Neuronal stem cell (in vitro differentiated cells): ENCODE measurements at regions not wholly inside any gene's neighbourhood (a gene's known extent, or its start where the extent isn't known, plus 50 kb on each side); places are given as distances from the start of the nearest gene placed in this dataset.

Experiments
- DNase-seq: peaks from one replicate; pipeline ENCODE4 v3.0.0-alpha.2; 2013; ENCODE audit warnings: low spot score
- H2AFZ ChIP-seq: one replicate; pipeline ENCODE4 v1.6.1; 2013; ENCODE audit warnings: mild to moderate bottlenecking, low read length, inconsistent platforms
- H2AK5ac ChIP-seq: 2 replicates; pipeline ENCODE4 v1.6.1; 2013; ENCODE audit warnings: low read depth, mild to moderate bottlenecking, inconsistent platforms, low read length, moderate library complexity, mixed read lengths
- H2BK120ac ChIP-seq: 2 replicates; pipeline ENCODE4 v1.6.1; 2013; ENCODE audit warnings: low read depth, mild to moderate bottlenecking, inconsistent platforms, low read length, moderate library complexity, mixed read lengths
- H2BK12ac ChIP-seq: one replicate; pipeline ENCODE4 v1.6.1; 2013; ENCODE audit warnings: low read length, inconsistent platforms
- H2BK15ac ChIP-seq: 2 replicates; pipeline ENCODE4 v1.6.1; 2013; ENCODE audit warnings: mild to moderate bottlenecking, low read length, inconsistent platforms, mixed read lengths
- H2BK5ac ChIP-seq: one replicate; pipeline ENCODE4 v1.6.1; 2013; ENCODE audit warnings: inconsistent platforms, mild to moderate bottlenecking, low read length, moderate library complexity
- H3K14ac ChIP-seq: one replicate; pipeline ENCODE4 v1.6.1; 2013; ENCODE audit warnings: low read length, inconsistent platforms
- H3K18ac ChIP-seq: 2 replicates; pipeline ENCODE4 v1.6.1; 2013; ENCODE audit warnings: low read length, inconsistent platforms
- H3K23ac ChIP-seq: 2 replicates; pipeline ENCODE4 v1.6.1; 2013; ENCODE audit warnings: low read depth, mild to moderate bottlenecking, mixed read lengths, low read length, inconsistent platforms; ENCODE audit not compliant: poor library complexity
- H3K27ac ChIP-seq: replicated peaks from 3 replicates; pipeline ENCODE4 v1.5.1; 2013; ENCODE audit warnings: low read length, inconsistent platforms
- H3K27me3 ChIP-seq, 3 experiments: 2 replicates each; pipeline ENCODE4 v1.6.1; 2013; ENCODE audit warnings: low read length in 3 of 3, mild to moderate bottlenecking in 2 of 3, inconsistent platforms in 1 of 3, low read depth in 1 of 3, mixed read lengths in 1 of 3, moderate library complexity in 1 of 3; ENCODE audit not compliant: control insufficient read depth in 3 of 3, insufficient read depth in 3 of 3
- H3K36me3 ChIP-seq, 2 donors: replicated peaks in 1 of 2; 2 replicates each; pipeline ENCODE4 v1.6.1; 2013; ENCODE audit warnings: low read length in 2 of 2; ENCODE audit not compliant: control insufficient read depth in 2 of 2, insufficient read depth in 2 of 2
- H3K4ac ChIP-seq: 2 replicates; pipeline ENCODE4 v1.6.1; 2013; ENCODE audit warnings: inconsistent platforms, mild to moderate bottlenecking, low read length, moderate library complexity
- H3K4me1 ChIP-seq, 2 donors: 1 replicate in 1 of 2; 2 replicates in 1 of 2; pipeline ENCODE4 v1.6.1; 2013; ENCODE audit warnings: low read length in 2 of 2, low read depth in 1 of 2; ENCODE audit not compliant: control insufficient read depth in 2 of 2, insufficient read depth in 1 of 2
- H3K4me2 ChIP-seq: one replicate; pipeline ENCODE4 v1.6.1; 2013; ENCODE audit warnings: mild to moderate bottlenecking, low read length, inconsistent platforms; ENCODE audit not compliant: insufficient read depth, poor library complexity, severe bottlenecking
- H3K4me3 ChIP-seq, 2 donors: 2 replicates each; pipeline ENCODE4 v1.5.1; 2013; ENCODE audit warnings: low read length in 2 of 2, mild to moderate bottlenecking in 2 of 2, inconsistent platforms in 1 of 2, moderate library complexity in 1 of 2
- H3K79me1 ChIP-seq: one replicate; pipeline ENCODE4 v1.6.1; 2013; ENCODE audit warnings: low read depth, mild to moderate bottlenecking, inconsistent platforms, low read length, moderate library complexity
- H3K9ac ChIP-seq: one replicate; pipeline ENCODE4 v1.6.1; 2013; ENCODE audit warnings: mild to moderate bottlenecking, low read depth, low read length, inconsistent platforms; ENCODE audit not compliant: poor library complexity
- H3K9me3 ChIP-seq, 2 donors: replicated peaks in 1 of 2; 2 replicates each; pipeline versions ENCODE3 to v1.6.1; 2013; ENCODE audit warnings: low read length in 2 of 2, mild to moderate bottlenecking in 2 of 2, inconsistent platforms in 1 of 2, low read depth in 1 of 2, mixed read lengths in 1 of 2, moderate library complexity in 1 of 2; ENCODE audit not compliant: control insufficient read depth in 2 of 2, insufficient read depth in 1 of 2
- H4K8ac ChIP-seq: one replicate; pipeline ENCODE4 v1.6.1; 2013; ENCODE audit warnings: low read depth, mild to moderate bottlenecking, inconsistent platforms, low read length, moderate library complexity
- H4K91ac ChIP-seq: one replicate; pipeline ENCODE4 v1.6.1; 2013; ENCODE audit warnings: low read length, low read depth, mild to moderate bottlenecking, inconsistent platforms; ENCODE audit not compliant: poor library complexity
- WGBS, 2 donors: extraction: QIAGEN DNeasy Blood & Tissue Kit; methylation state at CpG; one replicate each; pipeline ENCODE4 v1.1.7; 2013; ENCODE audit warnings: missing lambda C conversion rate in 2 of 2, mixed read lengths in 1 of 2; ENCODE audit not compliant: insufficient read length in 2 of 2, insufficient replicate concordance in 1 of 2; ENCODE audit errors: extremely low coverage in 2 of 2; 5-methylcytosine and 5-hydroxymethylcytosine counted together

- Histone ChIP-seq H2BK120ac (no peak overlapping the region), H3K23ac (no peak overlapping the region), H3K9ac (no peak overlapping the region), H2AFZ (no peak overlapping the region), H3K27ac (no peak overlapping the region), H3K27me3 (no peaks in the 10 kb centered on the region), H2BK15ac (no peak overlapping the region), H3K9me3 (no peaks in the 10 kb centered on the region), H3K18ac (no peak overlapping the region), H3K4me2 (no peak overlapping the region), H3K14ac (no peak overlapping the region), H3K4me1 (peaks cover 0 to 3% of the 10 kb centered on the region in 2 donors), H3K4ac (no peak overlapping the region), H4K91ac (no peak overlapping the region), H4K8ac (no peak overlapping the region), H3K4me3 (no peak overlapping the region), H3K36me3 (no peaks in the 10 kb centered on the region), H3K79me1 (no peaks in the 10 kb centered on the region), H2BK5ac (no peak overlapping the region), H2AK5ac (no peak overlapping the region), H2BK12ac (no peak overlapping the region)
- DNase-seq, result no peak
Observed at GRCh38 chr2:153098073-153098472, 379.7 kb downstream of the ARL6IP6 start.

GRCh38 chr2:153096272-153096671 lies 377.9 kb downstream of the ARL6IP6 start:
- Histone ChIP-seq H3K4me1 (peaks cover 0 to 3% of the 10 kb centered on the region in 2 donors), H2AFZ (no peak overlapping the region), H2BK120ac (no peak overlapping the region), H3K27me3 (no peaks in the 10 kb centered on the region), H3K4ac (no peak overlapping the region), H2BK15ac (no peak overlapping the region), H2BK12ac (no peak overlapping the region), H3K9me3 (no peaks in the 10 kb centered on the region), H3K36me3 (no peaks in the 10 kb centered on the region), H3K27ac (no peak overlapping the region), H3K4me3 (no peak overlapping the region), H4K91ac (no peak overlapping the region), H2AK5ac (no peak overlapping the region), H3K79me1 (no peaks in the 10 kb centered on the region), H3K14ac (no peak overlapping the region), H4K8ac (no peak overlapping the region), H3K23ac (no peak overlapping the region), H3K9ac (no peak overlapping the region), H3K4me2 (no peak overlapping the region), H3K18ac (no peak overlapping the region), H2BK5ac (no peak overlapping the region)
- WGBS, 2 donors, result no CpG with 5 or more reads among the region's 2 CpGs
- no peak for DNase-seq

GRCh38 chr2:153091344-153091743 lies 372.9 kb downstream of the ARL6IP6 start:
- Histone ChIP-seq H3K23ac (no peak overlapping the region), H2AFZ (no peak overlapping the region), H2BK5ac (no peak overlapping the region), H3K27me3 (no peaks in the 10 kb centered on the region), H3K9me3 (no peaks in the 10 kb centered on the region), H3K36me3 (no peaks in the 10 kb centered on the region), H3K4me1 (no peaks in the 10 kb centered on the region), H4K8ac (no peak overlapping the region), H3K79me1 (no peaks in the 10 kb centered on the region), H3K4me3 (no peak overlapping the region), H3K4ac (no peak overlapping the region), H3K27ac (no peak overlapping the region), H2BK15ac (no peak overlapping the region), H3K4me2 (no peak overlapping the region), H2BK120ac (no peak overlapping the region), H3K14ac (no peak overlapping the region), H2BK12ac (no peak overlapping the region), H2AK5ac (no peak overlapping the region), H3K18ac (no peak overlapping the region), H3K9ac (no peak overlapping the region), H4K91ac (no peak overlapping the region)
- DNase-seq, result no peak

GRCh38 chr2:153079315-153079714 lies 360.9 kb downstream of the ARL6IP6 start:
- Histone ChIP-seq H3K27me3 (no peaks in the 10 kb centered on the region), H2BK12ac (no peak overlapping the region), H2BK5ac (no peak overlapping the region), H3K14ac (no peak overlapping the region), H4K8ac (no peak overlapping the region), H3K9ac (no peak overlapping the region), H4K91ac (no peak overlapping the region), H3K36me3 (no peaks in the 10 kb centered on the region), H3K23ac (no peak overlapping the region), H3K4ac (no peak overlapping the region), H2AK5ac (no peak overlapping the region), H3K4me3 (no peak overlapping the region), H2BK15ac (no peak overlapping the region), H3K9me3 (no peaks in the 10 kb centered on the region), H2BK120ac (no peak overlapping the region), H2AFZ (no peak overlapping the region), H3K27ac (no peak overlapping the region), H3K79me1 (no peaks in the 10 kb centered on the region), H3K4me2 (no peak overlapping the region), H3K18ac (no peak overlapping the region), H3K4me1 (no peaks in the 10 kb centered on the region)
- WGBS, 2 donors, result no CpG with 5 or more reads among the region's 1 CpG
- no peak for DNase-seq
